GM10248 (cell line): ENCODE measurements at regions not wholly inside any gene's neighbourhood (a gene's known extent, or its start where the extent isn't known, plus 50 kb on each side); places are given as distances from the start of the nearest gene placed in this dataset.

Experiments used
- CTCF ChIA-PET: fragments of 300-600 bp; sonication (Branson Sonifier 250); formaldehyde crosslinking; extraction: SDS; loops from one replicate; lab custom pipeline; 2021; ENCODE audit warnings: antibody characterized with exemption; lab: Yijun Ruan, JAX
- POLR2A ChIA-PET: fragments of 350-650 bp; sonication (Branson Sonifier 250); formaldehyde crosslinking; extraction: SDS; loops from one replicate; lab custom pipeline; 2020; ENCODE audit warnings: antibody characterized with exemption; lab: Yijun Ruan, JAX
- DNase-seq: peaks from one replicate; pipeline ENCODE4 v3.0.0; 2012; ENCODE audit errors: extremely low spot score
- TF ChIP-seq, protein P1 (sequence below): IDR thresholded peaks from 2 replicates; pipeline ENCODE4 v1.5.1; 2012; ENCODE audit warnings: mild to moderate bottlenecking, low read depth; ENCODE audit errors: extremely low read depth, missing control alignments, control extremely low read depth

DNA sequence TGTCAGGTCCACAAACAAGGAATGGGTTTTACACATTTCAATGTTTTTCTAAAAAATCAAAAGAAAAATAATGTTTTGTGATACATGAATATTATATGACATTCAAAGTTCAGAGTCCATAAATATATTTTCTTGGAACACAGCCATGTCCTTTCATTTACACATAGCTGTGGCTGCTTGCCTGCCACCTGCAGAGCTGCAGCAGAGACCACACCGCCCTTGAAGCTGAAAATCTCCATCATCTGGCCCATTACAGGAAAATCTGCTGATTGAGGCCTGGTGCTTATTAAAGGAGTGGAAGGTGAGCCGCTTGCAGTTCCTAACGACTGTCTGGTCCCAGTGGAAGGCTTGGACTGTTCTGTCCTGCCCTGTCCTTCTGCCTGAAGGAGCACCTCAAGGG, 232.6 kb upstream of the ADAMTS16 start:
- TF ChIP-seq, protein P1, sequence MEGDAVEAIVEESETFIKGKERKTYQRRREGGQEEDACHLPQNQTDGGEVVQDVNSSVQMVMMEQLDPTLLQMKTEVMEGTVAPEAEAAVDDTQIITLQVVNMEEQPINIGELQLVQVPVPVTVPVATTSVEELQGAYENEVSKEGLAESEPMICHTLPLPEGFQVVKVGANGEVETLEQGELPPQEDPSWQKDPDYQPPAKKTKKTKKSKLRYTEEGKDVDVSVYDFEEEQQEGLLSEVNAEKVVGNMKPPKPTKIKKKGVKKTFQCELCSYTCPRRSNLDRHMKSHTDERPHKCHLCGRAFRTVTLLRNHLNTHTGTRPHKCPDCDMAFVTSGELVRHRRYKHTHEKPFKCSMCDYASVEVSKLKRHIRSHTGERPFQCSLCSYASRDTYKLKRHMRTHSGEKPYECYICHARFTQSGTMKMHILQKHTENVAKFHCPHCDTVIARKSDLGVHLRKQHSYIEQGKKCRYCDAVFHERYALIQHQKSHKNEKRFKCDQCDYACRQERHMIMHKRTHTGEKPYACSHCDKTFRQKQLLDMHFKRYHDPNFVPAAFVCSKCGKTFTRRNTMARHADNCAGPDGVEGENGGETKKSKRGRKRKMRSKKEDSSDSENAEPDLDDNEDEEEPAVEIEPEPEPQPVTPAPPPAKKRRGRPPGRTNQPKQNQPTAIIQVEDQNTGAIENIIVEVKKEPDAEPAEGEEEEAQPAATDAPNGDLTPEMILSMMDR = no peak
- DNase-seq = no peak
- ChIA-PET CTCF (no interaction called here), POLR2A (no interaction called here)

DNA sequence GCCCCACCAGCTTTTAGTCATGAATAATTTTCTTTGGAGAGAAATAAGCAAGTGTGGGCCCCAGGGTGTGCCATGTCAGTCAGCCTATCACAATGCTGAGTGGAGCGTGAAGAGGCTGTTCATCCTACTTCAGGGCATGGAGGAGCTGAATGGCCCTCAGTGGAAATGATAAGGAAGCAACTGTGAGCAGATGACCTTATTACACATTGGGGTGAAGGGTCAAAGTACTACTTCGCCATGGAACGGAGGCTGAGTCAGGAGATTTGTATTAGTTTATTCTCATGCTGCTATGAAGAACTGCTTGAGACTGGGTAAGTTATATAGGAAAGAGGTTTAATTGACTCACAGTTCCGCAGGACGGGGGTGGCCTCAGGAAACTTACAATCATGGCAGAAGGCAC, 231.0 kb upstream of the ADAMTS16 start:
- POLR2A ChIA-PET = no interaction called here
- no peak for DNase-seq
- CTCF ChIA-PET = interaction anchor here (1.8 kb wide), 1 partner anchor 29 kb away, joined by 6 read pairs; no protein-coding TSS in a partner anchor
- TF ChIP-seq, protein P1 = no peak

DNA sequence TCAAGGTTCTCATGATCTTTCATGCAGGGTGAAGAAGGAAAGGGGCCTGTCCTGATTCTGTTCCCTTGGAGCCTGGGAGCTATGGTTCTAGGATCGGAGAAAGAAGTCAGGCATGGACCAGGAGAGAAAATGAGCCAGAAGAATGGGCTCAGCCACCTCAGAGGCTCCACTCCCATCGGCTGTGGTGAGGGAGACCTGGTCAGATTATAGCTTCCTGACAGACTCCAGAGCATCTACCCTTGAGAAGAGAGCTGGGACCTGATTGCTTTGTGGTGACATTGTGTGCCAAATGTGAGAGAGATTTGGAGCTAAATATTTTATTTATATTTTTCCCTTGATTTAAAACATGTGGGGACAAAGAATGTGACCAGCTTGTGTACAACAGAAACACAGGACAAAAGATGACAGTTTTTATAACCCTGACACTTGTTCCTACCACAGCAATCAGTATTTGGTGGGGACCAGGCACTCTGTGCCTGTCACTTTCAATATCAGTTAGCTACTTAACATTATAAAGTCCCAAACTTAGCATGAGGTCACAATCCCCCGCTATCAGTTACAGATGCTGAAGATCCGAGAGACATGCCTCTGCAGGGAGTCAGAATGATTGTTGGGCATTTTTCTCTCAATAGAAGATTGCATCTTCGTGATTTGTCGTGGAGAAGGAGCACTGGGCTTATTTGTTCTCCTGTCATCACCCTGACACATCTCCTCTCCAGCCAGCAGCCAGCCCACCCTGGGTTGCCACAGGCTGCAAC, 228.3 kb upstream of the ADAMTS16 start:
- POLR2A ChIA-PET = no interaction called here
- TF ChIP-seq, protein P1 = no peak
- CTCF ChIA-PET = interaction anchor here (0.9 to 1.6 kb wide), 3 partner anchors 8 to 32 kb away, joined by 3 to 5 read pairs (median 3); no protein-coding TSS in a partner anchor
- DNase-seq = no peak

DNA sequence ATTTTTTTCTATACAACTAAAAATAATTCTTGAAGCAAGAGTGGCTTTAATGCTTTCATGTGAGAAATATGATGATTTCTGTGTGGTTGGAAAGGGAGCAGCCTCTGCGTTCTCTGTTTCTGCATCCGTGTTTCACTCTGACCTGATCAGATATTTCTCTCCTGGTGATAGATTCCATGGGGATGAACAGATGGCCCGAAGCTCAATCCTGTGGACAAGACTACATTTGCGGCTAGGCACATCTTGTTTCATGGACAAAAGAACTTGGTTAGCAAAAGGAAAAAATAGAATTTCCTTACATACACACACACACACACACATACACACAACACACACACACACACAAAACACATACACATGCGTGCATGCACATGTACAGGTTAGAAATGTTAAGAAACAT, 218.2 kb upstream of the ADAMTS16 start:
- ChIA-PET CTCF (interaction anchor here (1.0 to 1.2 kb wide), 2 partner anchors 25 to 35 kb away, joined by 3 read pairs; no protein-coding TSS in a partner anchor), POLR2A (no interaction called here)
- DNase-seq = no peak
- TF ChIP-seq, protein P1 = no peak

DNA sequence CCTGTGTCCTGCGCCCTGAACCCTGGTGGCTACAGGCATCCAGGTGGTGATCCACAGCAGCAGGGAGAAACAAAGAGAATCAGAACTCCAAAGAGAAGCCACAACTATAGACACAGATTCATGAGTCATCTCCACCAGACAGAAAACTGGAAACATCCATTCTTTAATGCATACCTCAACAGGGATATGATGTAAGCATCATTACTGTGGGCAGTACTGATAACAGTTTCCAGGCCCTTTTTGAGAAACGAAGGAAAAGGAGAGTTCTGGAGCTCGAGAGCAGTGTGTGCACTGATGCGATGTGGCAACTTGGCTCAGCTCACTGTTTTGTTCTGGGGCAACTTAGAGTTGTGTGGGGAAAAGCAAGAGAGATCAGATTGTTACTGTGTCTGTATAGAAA, 215.6 kb upstream of the ADAMTS16 start:
- ChIA-PET CTCF (interaction anchor here (0.6 kb wide), 1 partner anchor 19 kb away, joined by 3 read pairs; no protein-coding TSS in a partner anchor), POLR2A (no interaction called here)
- DNase-seq = no peak
- TF ChIP-seq, protein P1 = no peak

DNA sequence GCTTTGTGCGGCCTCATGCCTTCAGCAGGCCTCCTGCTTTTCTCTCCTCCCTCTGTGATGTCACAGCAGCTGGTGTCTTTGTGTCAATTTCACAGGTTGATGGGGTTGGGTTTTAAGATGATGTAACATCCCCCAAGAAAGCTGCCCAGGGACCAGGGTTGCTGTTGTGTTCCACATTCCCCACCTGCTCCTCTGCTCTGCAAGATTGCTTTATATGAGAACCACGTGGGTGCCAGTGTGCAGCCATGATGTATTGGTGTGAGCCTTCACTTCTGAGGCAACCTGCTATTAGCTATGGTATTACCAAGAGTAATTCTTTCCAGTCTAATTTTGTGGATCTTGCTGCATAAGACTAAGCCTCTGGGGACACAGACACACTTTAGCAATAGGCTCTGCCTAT, 213.0 kb upstream of the ADAMTS16 start:
- CTCF ChIA-PET = interaction anchor here (1.2 kb wide), 2 partner anchors 15 to 16 kb away, joined by 3 read pairs; no protein-coding TSS in a partner anchor
- no peak for DNase-seq
- POLR2A ChIA-PET = no interaction called here
- TF ChIP-seq, protein P1 = no peak
